Fibroblast of mammary gland (primary cell): ENCODE measurements at regions not wholly inside any gene's neighbourhood (a gene's known extent, or its start where the extent isn't known, plus 50 kb on each side); places are given as distances from the start of the nearest gene placed in this dataset.

Source experiments
- DNase-seq: peaks from one replicate; pipeline ENCODE4 v3.0.0-alpha.2; 2010; ENCODE audit warnings: low read depth
- H3K4me3 ChIP-seq: 2 replicates; pipeline ENCODE4 v1.5.1; 2011; ENCODE audit warnings: low read depth, mild to moderate bottlenecking, low read length, moderate library complexity; ENCODE audit not compliant: control insufficient read depth
- TF ChIP-seq, protein P1 (sequence below): conservative IDR thresholded peaks from 2 replicates; pipeline ENCODE4 v1.5.1; 2011; ENCODE audit warnings: low read depth, low read length, inconsistent platforms; ENCODE audit not compliant: control insufficient read depth, insufficient read depth

- DNase-seq, result peak; percentile 56
- no peak overlapping the region for H3K4me3 ChIP-seq
- TF ChIP-seq, protein P1, sequence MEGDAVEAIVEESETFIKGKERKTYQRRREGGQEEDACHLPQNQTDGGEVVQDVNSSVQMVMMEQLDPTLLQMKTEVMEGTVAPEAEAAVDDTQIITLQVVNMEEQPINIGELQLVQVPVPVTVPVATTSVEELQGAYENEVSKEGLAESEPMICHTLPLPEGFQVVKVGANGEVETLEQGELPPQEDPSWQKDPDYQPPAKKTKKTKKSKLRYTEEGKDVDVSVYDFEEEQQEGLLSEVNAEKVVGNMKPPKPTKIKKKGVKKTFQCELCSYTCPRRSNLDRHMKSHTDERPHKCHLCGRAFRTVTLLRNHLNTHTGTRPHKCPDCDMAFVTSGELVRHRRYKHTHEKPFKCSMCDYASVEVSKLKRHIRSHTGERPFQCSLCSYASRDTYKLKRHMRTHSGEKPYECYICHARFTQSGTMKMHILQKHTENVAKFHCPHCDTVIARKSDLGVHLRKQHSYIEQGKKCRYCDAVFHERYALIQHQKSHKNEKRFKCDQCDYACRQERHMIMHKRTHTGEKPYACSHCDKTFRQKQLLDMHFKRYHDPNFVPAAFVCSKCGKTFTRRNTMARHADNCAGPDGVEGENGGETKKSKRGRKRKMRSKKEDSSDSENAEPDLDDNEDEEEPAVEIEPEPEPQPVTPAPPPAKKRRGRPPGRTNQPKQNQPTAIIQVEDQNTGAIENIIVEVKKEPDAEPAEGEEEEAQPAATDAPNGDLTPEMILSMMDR, result no peak
These were observed 57.9 kb upstream of the EPAS1 start for GRCh38 chr2:46239175-46239846.

DNA sequence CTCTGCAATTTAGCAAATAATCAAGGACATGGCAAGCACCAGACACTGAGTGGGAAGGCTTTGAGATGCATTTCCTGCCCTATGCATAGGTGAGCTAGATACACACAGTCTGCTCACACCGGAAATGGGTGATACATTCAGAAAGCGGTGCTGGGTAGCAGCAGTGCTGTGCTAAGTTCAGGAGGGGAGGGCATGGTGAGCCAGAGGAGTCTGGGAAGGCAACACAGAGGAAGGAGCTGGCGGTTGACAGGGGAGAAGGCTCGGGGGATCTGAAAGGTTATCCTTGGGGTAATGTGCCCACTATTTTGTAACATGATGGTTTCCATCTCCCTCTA is 57.4 kb upstream of the EPAS1 start:
- no peak for DNase-seq
- TF ChIP-seq, protein P1, result no peak
- H3K4me3 ChIP-seq, result no peak overlapping the region

DNA sequence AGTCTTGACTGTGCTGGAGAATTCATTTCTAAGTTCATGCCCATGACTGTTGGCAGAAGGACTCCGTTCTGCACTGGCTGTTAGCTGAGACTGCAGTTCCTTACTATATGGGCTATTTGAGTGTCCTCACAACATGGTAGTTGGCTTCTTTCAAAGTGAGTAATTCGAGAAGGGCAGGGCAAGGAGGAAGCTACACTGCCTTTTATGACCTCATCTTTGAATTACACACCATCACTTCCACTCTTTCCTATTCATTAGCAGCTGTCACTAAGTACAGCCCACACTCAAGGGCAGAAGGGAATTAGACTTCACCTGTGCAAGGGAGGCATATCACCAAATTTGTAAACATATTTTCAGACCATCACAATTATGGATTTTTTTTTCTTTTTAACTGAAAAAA is 55.9 kb upstream of the EPAS1 start:
- no peak overlapping the region for H3K4me3 ChIP-seq
- peak; percentile 54 for DNase-seq
- TF ChIP-seq, protein P1, result no peak

DNA sequence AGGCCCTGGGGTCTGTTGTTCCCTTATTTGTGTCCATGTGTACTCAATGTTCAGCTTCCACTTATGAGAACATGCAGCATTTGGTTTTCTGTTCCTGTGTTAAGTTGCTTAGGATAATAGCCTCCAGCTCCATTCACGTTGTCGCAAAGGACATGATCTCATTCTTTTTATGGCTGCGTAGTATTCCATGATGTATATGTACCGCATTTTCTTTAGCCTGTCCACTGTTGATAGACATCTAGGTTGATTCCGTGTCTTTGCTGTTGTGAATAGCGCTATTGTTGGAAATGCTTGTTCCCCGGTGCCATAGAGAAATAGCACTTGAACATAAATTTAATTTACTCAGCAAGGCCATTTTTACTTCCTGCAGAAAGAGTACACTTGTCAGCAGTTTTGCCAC is 51.3 kb upstream of the EPAS1 start:
- TF ChIP-seq, protein P1, result no peak
- H3K4me3 ChIP-seq, result no peak overlapping the region
- DNase-seq, result no peak

DNA sequence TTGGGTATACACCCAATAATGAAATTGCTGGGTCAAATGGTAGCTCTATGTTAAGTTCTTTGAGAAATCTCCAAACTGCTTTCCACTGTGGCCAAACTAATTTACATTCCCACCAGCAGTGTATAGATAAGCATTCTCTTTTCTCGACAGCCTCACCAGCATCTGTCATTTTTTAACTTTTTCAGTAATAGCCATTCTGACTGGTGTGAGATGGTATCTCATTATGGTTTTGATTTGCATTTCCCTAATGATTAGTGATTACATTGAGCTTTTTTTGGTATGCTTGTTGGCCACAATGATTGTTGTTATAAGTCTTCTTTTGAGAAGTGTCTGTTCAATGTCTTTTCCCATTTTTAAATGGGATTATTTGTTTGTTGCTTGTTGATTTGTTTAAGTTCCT is 50.4 kb upstream of the EPAS1 start:
- TF ChIP-seq, protein P1, result no peak
- no peak overlapping the region for H3K4me3 ChIP-seq
- no peak for DNase-seq
